ENCODE measurements at regions not wholly inside any gene's neighbourhood (a gene's known extent, or its start where the extent isn't known, plus 50 kb on each side); places are given as distances from the start of the nearest gene placed in this dataset.

- TF ChIP-seq, protein P1, sequence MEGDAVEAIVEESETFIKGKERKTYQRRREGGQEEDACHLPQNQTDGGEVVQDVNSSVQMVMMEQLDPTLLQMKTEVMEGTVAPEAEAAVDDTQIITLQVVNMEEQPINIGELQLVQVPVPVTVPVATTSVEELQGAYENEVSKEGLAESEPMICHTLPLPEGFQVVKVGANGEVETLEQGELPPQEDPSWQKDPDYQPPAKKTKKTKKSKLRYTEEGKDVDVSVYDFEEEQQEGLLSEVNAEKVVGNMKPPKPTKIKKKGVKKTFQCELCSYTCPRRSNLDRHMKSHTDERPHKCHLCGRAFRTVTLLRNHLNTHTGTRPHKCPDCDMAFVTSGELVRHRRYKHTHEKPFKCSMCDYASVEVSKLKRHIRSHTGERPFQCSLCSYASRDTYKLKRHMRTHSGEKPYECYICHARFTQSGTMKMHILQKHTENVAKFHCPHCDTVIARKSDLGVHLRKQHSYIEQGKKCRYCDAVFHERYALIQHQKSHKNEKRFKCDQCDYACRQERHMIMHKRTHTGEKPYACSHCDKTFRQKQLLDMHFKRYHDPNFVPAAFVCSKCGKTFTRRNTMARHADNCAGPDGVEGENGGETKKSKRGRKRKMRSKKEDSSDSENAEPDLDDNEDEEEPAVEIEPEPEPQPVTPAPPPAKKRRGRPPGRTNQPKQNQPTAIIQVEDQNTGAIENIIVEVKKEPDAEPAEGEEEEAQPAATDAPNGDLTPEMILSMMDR (conservative IDR thresholded peaks at IDR 0.05 in 1 of 2, IDR thresholded peaks at IDR 0.05 in 1 of 2; ENCODE audit: low read depth in 1 of 2, low read length in 2 of 2): no peak
- TF ChIP-seq EZH2 (IDR thresholded peaks at IDR 0.05; ENCODE audit: low read length, missing control alignments): no peak
Observed at GRCh38 chr15:31446546-31446945, 119.9 kb downstream of the KLF13 start.
